GM12865 (cell line): ENCODE measurements at regions not wholly inside any gene's neighbourhood (a gene's known extent, or its start where the extent isn't known, plus 50 kb on each side); places are given as distances from the start of the nearest gene placed in this dataset.
A peak's percentile ranks its signal among the peaks of the same experiment; 100 is the strongest.
"Not testable (repeated sequence)": the region's sequence is repeated elsewhere in the genome, so short reads cannot be mapped to it uniquely, and the experiment has no call there.

Experiments used
- DNase-seq: peaks from one replicate; pipeline ENCODE4 v3.0.0; 2010; ENCODE audit warnings: low read depth
- H3K4me3 ChIP-seq: 2 replicates; pipeline ENCODE4 v1.5.1; 2011; ENCODE audit warnings: mild to moderate bottlenecking, low read depth, low read length, control low read depth
- TF ChIP-seq, protein P1 (sequence below): IDR thresholded peaks from 2 replicates; pipeline ENCODE4 v1.5.1; 2011; ENCODE audit warnings: low read length, control low read depth, low read depth, inconsistent platforms; ENCODE audit not compliant: insufficient read depth; ENCODE audit errors: missing control alignments

- DNase-seq, result peak; percentile 41
- TF ChIP-seq, protein P1, sequence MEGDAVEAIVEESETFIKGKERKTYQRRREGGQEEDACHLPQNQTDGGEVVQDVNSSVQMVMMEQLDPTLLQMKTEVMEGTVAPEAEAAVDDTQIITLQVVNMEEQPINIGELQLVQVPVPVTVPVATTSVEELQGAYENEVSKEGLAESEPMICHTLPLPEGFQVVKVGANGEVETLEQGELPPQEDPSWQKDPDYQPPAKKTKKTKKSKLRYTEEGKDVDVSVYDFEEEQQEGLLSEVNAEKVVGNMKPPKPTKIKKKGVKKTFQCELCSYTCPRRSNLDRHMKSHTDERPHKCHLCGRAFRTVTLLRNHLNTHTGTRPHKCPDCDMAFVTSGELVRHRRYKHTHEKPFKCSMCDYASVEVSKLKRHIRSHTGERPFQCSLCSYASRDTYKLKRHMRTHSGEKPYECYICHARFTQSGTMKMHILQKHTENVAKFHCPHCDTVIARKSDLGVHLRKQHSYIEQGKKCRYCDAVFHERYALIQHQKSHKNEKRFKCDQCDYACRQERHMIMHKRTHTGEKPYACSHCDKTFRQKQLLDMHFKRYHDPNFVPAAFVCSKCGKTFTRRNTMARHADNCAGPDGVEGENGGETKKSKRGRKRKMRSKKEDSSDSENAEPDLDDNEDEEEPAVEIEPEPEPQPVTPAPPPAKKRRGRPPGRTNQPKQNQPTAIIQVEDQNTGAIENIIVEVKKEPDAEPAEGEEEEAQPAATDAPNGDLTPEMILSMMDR, result no peak
- H3K4me3 ChIP-seq, result no peak overlapping the region
Observed at GRCh38 chr3:14265246-14265962, 86.8 kb downstream of the LSM3 start.

GRCh38 chr3:14266361-14266760 is 87.7 kb downstream of the LSM3 start:
- H3K4me3 ChIP-seq, result no peak overlapping the region
- TF ChIP-seq, protein P1, result no peak
- no peak for DNase-seq

- TF ChIP-seq, protein P1, result no peak
- DNase-seq, result no peak
- no peak overlapping the region for H3K4me3 ChIP-seq
Observed at GRCh38 chr3:14267976-14268375, 89.4 kb downstream of the LSM3 start.

DNA sequence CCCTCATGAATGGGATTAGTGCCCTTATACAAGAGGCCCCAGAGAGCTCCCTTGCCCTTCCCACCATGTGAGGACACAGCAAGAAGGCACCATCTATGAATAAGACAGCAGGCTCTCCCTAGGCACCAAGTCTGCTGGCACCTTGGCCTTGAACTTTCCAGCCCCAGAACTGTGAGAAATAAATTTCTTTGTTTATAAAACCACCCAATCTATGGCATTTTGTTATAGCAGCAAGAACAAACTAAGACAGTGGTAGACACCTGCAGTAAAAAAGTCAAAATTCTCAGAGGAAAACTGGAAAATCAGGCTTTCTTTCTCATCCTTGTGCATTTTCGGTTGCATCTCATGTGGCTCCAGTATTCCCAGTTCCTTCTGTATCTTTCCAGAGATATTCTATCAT is 90.3 kb downstream of the LSM3 start:
- DNase-seq, result no peak
- TF ChIP-seq, protein P1, result no peak
- no peak overlapping the region for H3K4me3 ChIP-seq

DNA sequence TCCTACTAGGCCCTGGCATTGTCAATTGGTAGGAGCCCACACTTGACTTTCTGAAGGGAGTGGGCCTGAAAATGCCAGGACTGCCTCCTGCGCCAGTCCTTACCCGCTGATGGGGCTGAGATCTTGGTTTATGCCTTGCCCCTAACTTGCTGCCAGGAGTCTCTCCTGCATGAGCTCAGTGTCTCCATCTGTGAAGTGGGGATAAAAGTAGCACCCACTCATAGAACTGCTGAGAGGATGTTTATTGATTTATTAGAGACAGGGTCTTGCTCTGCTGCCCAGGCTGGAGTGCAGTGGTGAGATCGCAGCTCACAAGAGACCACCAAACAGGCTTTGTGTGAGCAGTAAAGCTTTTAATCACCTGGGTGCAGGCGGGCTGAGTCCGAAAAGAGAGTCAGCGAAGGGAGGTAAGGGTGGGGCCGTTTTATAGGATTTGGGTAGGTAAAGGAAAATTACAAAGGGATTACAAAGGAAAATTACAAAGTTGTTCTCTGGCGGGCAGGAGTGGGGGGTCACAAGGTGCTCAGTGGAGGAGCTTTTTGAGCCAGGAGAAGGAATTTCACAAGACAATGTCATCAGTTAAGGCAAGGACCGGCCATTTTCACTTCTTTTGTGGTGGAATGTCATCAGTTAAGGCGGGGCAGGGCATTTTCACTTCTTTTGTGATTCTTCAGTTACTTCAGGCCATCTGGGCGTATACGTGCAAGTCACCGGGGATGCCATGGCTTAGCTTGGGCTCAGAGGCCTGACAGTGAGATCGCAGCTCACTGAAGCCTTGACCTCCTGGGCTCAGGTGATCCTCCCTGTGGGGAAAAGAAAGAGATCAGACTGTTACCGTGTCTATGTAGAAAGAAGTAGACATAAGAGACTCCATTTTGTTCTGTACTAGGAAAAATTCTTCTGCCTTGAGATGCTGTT is 93.7 kb downstream of the LSM3 start:
- DNase-seq, H3K4me3 ChIP-seq: not testable (repeated sequence)

GRCh38 chr3:14272959-14273560 is 94.4 kb downstream of the LSM3 start:
- not testable (repeated sequence) for H3K4me3 ChIP-seq

DNA sequence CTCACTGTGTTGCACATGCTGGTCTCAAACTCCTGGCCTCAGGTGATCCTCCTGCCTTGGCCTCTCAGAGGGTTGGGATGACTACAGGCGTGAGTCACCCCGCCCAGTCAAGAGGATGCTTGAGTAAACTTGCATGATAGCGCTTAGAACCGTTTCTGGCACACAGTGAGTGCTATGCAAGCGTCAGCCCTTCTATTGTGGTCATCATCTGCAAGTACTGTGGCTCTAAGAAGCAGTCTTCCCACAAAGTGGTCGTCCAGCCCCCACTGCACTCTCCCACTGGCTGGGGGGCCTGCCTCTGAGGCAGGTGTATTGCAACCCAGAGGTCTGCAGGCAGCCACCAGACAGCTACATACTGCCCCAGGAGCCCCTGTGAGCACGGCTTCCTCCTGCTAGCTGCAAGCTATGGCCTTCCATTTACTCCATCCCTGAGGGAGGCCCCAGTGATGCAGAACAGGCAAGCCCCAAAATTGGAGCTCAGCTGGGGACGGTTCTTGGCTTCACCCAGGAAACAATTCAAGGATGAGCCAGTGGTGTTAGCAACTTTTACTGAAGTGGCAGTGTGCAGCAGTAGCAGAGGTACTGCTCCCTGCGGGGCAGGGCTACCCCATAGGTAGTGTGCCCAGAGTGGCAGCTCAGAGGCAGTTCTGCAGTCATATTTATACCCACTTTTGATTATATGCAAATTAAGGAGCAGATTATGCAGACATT is 95.4 kb downstream of the LSM3 start:
- H3K4me3 ChIP-seq, result no peak overlapping the region
- no peak for DNase-seq
- TF ChIP-seq, protein P1, result no peak

More at GRCh38 chr3:14272959-14273560, 94.4 kb downstream of the LSM3 start:
- not testable (repeated sequence) for DNase-seq
